OCI-LY3 (cell line): ENCODE measurements at regions not wholly inside any gene's neighbourhood (a gene's known extent, or its start where the extent isn't known, plus 50 kb on each side); places are given as distances from the start of the nearest gene placed in this dataset.

ENCODE experiments used
- CTCF ChIP-seq: fragments of 200-600, 300-600 bp; sonication (generic); IDR thresholded peaks from 2 replicates; pipeline ENCODE4 v1.5.1; 2014; ENCODE audit warnings: antibody characterized with exemption, low read length, low read depth
- EZH2phosphoT487 ChIP-seq: fragments of 200-600 bp; shearing (Covaris generic); IDR thresholded peaks from 2 replicates; pipeline ENCODE4 v1.6.1; 2018; ENCODE audit warnings: antibody characterized with exemption, mixed run types, low read depth

GRCh38 chr4:179678093-179678814 is 2236.0 kb upstream of the AGA start:
- TF ChIP-seq CTCF (no peak), EZH2phosphoT487 (no peak)
